IMR-90 (cell line): ENCODE measurements at regions not wholly inside any gene's neighbourhood (a gene's known extent, or its start where the extent isn't known, plus 50 kb on each side); places are given as distances from the start of the nearest gene placed in this dataset.
A peak's percentile ranks its signal among the peaks of the same experiment; 100 is the strongest.

Experiments used
- ATAC-seq: fragments of 200-7000 bp; cut with Tn5 transposase; 2 replicates; pipeline ENCODE4 v1.9.1; 2020; ENCODE audit warnings: low read depth, mild to moderate bottlenecking, moderate library complexity
- BruUV-seq: library from RNA; stranded (reverse); fragments of 400-500 nt; replicated peaks from 2 replicates; lab custom pipeline; 2021; lab: Mats Ljungman, UMichigan
- CTCF ChIA-PET: fragments of 300-600 bp; formaldehyde crosslinking; extraction: SDS; loops from one replicate; lab custom pipeline; 2021; ENCODE audit warnings: antibody characterized with exemption; lab: Yijun Ruan, JAX
- POLR2A ChIA-PET: fragments of 300-600 bp; sonication (Branson Sonifier 250); formaldehyde crosslinking; loops from one replicate; lab custom pipeline; 2022; ENCODE audit warnings: antibody characterized with exemption; ENCODE audit not compliant: unreplicated experiment; lab: Charles Lee
- DNase-seq: peaks from one replicate; pipeline ENCODE4 v3.0.0; 2013
- H2AFZ ChIP-seq: replicated peaks from 2 replicates; pipeline ENCODE3; 2013; ENCODE audit warnings: low read length, mild to moderate bottlenecking; ENCODE audit not compliant: poor library complexity
- H2AK5ac ChIP-seq: 2 replicates; pipeline ENCODE4 v1.6.1; 2013; ENCODE audit warnings: low read depth, low read length, inconsistent platforms
- H2AK9ac ChIP-seq: replicated peaks from 2 replicates; pipeline ENCODE3; 2013; ENCODE audit warnings: mild to moderate bottlenecking, low read depth, low read length, moderate library complexity; ENCODE audit not compliant: poor library complexity
- H2BK120ac ChIP-seq: 2 replicates; pipeline ENCODE4 v1.6.1; 2013; ENCODE audit warnings: low read depth, low read length, inconsistent platforms
- H2BK15ac ChIP-seq: 3 replicates; pipeline ENCODE4 v1.6.1; 2013; ENCODE audit warnings: low read depth, low read length, inconsistent platforms
- H2BK20ac ChIP-seq: 2 replicates; pipeline ENCODE4 v1.6.1; 2013; ENCODE audit warnings: low read depth, mild to moderate bottlenecking, inconsistent platforms, low read length, moderate library complexity
- H2BK5ac ChIP-seq: 2 replicates; pipeline ENCODE4 v1.6.1; 2013; ENCODE audit warnings: mild to moderate bottlenecking, low read depth, low read length, inconsistent platforms; ENCODE audit not compliant: poor library complexity, severe bottlenecking
- H3K14ac ChIP-seq: replicated peaks from 2 replicates; pipeline ENCODE4 v1.6.1; 2013; ENCODE audit warnings: low read depth, low read length, inconsistent platforms
- H3K18ac ChIP-seq: 2 replicates; pipeline ENCODE4 v1.6.1; 2013; ENCODE audit warnings: low read depth, low read length, control low read depth
- H3K23ac ChIP-seq: 2 replicates; pipeline ENCODE4 v1.6.1; 2013; ENCODE audit warnings: low read depth, low read length, inconsistent platforms
- H3K27ac ChIP-seq: 2 replicates; pipeline ENCODE4 v1.5.1; 2013; ENCODE audit warnings: mild to moderate bottlenecking, control low read depth, low read length; ENCODE audit not compliant: insufficient read depth
- H3K27me3 ChIP-seq: 2 replicates; pipeline ENCODE4 v1.6.1; 2013; ENCODE audit warnings: low read length; ENCODE audit not compliant: control insufficient read depth, insufficient read depth
- H3K36me3 ChIP-seq: 2 replicates; pipeline ENCODE4 v1.6.1; 2013; ENCODE audit warnings: low read length, mixed read lengths; ENCODE audit not compliant: control insufficient read depth, insufficient read depth
- H3K4ac ChIP-seq: 2 replicates; pipeline ENCODE4 v1.6.1; 2013; ENCODE audit warnings: low read depth, low read length, inconsistent platforms
- H3K4me1 ChIP-seq: 2 replicates; pipeline ENCODE4 v1.6.1; 2013; ENCODE audit warnings: low read length, mixed read lengths; ENCODE audit not compliant: control insufficient read depth, insufficient read depth
- H3K4me2 ChIP-seq: 2 replicates; pipeline ENCODE4 v1.6.1; 2013; ENCODE audit warnings: low read depth, mild to moderate bottlenecking, control low read depth, low read length, moderate library complexity
- H3K4me3 ChIP-seq: 2 replicates; pipeline ENCODE4 v1.5.1; 2013; ENCODE audit warnings: low read depth, mild to moderate bottlenecking, control low read depth, low read length, moderate library complexity; ENCODE audit not compliant: insufficient read depth
- H3K56ac ChIP-seq: 2 replicates; pipeline ENCODE4 v1.6.1; 2013; ENCODE audit warnings: low read length, inconsistent platforms; ENCODE audit not compliant: insufficient read depth; ENCODE audit errors: extremely low read depth
- H3K79me1 ChIP-seq, 2 experiments: 2 replicates each; pipeline ENCODE4 v1.6.1; 2013; ENCODE audit warnings: low read length in 2 of 2, inconsistent platforms in 1 of 2, low read depth in 1 of 2
- H3K9ac ChIP-seq: 2 replicates; pipeline ENCODE4 v1.6.1; 2013; ENCODE audit warnings: low read depth, low read length, control low read depth
- H3K9me1 ChIP-seq: 2 replicates; pipeline ENCODE4 v1.6.1; 2013; ENCODE audit warnings: low read length, inconsistent platforms; ENCODE audit not compliant: insufficient read depth
- H3K9me3 ChIP-seq: 2 replicates; pipeline ENCODE4 v1.6.1; 2013; ENCODE audit warnings: low read length; ENCODE audit not compliant: control insufficient read depth, insufficient read depth
- H4K20me1 ChIP-seq: 2 replicates; pipeline ENCODE4 v1.6.1; 2013; ENCODE audit warnings: low read length, inconsistent platforms; ENCODE audit not compliant: insufficient read depth
- H4K5ac ChIP-seq: 2 replicates; pipeline ENCODE4 v1.6.1; 2013; ENCODE audit warnings: mild to moderate bottlenecking, low read depth, low read length, control low read depth
- H4K8ac ChIP-seq, 2 experiments: 2 replicates each; pipeline ENCODE4 v1.6.1; 2013; ENCODE audit warnings: low read depth in 2 of 2, low read length in 2 of 2, control low read depth in 1 of 2, inconsistent platforms in 1 of 2
- H4K91ac ChIP-seq: 2 replicates; pipeline ENCODE4 v1.6.1; 2013; ENCODE audit warnings: low read depth, low read length, inconsistent platforms; ENCODE audit not compliant: insufficient read depth
- BHLHE40 ChIP-seq: fragments of 150-350 bp; IDR thresholded peaks from 2 replicates; pipeline ENCODE4 v1.6.1; 2016; ENCODE audit warnings: mild to moderate bottlenecking, low read depth, low read length
- CEBPB ChIP-seq: IDR thresholded peaks from 2 replicates; pipeline ENCODE4 v1.6.1; 2012; ENCODE audit warnings: low read depth, low read length, improper control_type of control experiment
- CHD1 ChIP-seq: IDR thresholded peaks from 2 replicates; pipeline ENCODE4 v1.6.1; 2012; ENCODE audit warnings: low read depth, low read length, improper control_type of control experiment
- CTCF ChIP-seq: conservative IDR thresholded peaks from 2 replicates; pipeline ENCODE4 v1.5.1; 2012; ENCODE audit warnings: mild to moderate bottlenecking, low read depth, low read length, improper control_type of control experiment
- ELK1 ChIP-seq: fragments of 150-350 bp; IDR thresholded peaks from 2 replicates; pipeline ENCODE4 v1.6.1; 2016; ENCODE audit warnings: low read depth, mild to moderate bottlenecking, low read length, moderate library complexity, borderline replicate concordance
- FOS ChIP-seq: fragments of 150-350 bp; IDR thresholded peaks from 2 replicates; pipeline ENCODE4 v1.6.1; 2016; ENCODE audit warnings: low read depth, low read length
- MAFK ChIP-seq: IDR thresholded peaks from 2 replicates; pipeline ENCODE4 v1.6.1; 2012; ENCODE audit warnings: low read depth, low read length, improper control_type of control experiment
- MAZ ChIP-seq: IDR thresholded peaks from 2 replicates; pipeline ENCODE4 v1.6.1; 2012; ENCODE audit warnings: low read depth, mild to moderate bottlenecking, low read length, improper control_type of control experiment, moderate library complexity, borderline replicate concordance
- MXI1 ChIP-seq: IDR thresholded peaks from 2 replicates; pipeline ENCODE4 v1.6.1; 2012; ENCODE audit warnings: low read depth, mild to moderate bottlenecking, low read length, moderate library complexity, borderline replicate concordance
- NFE2L2 ChIP-seq: fragments of 150-350 bp; IDR thresholded peaks from 2 replicates; pipeline ENCODE4 v1.6.1; 2016; ENCODE audit warnings: low read depth, mild to moderate bottlenecking, low read length
- POLR2A ChIP-seq: IDR thresholded peaks from 2 replicates; pipeline ENCODE4 v1.6.1; 2012; ENCODE audit warnings: mild to moderate bottlenecking, low read depth, low read length
- RAD21 ChIP-seq: IDR thresholded peaks from 2 replicates; pipeline ENCODE4 v1.6.1; 2012; ENCODE audit warnings: low read length, improper control_type of control experiment
- RCOR1 ChIP-seq: IDR thresholded peaks from 2 replicates; pipeline ENCODE4 v1.6.1; 2012; ENCODE audit warnings: mild to moderate bottlenecking, low read length, improper control_type of control experiment; ENCODE audit not compliant: insufficient replicate concordance
- RFX5 ChIP-seq: IDR thresholded peaks from 2 replicates; pipeline ENCODE4 v1.8.0; 2012; ENCODE audit warnings: low read depth, mild to moderate bottlenecking, low read length, moderate library complexity
- SMC3 ChIP-seq: fragments of 150-350 bp; IDR thresholded peaks from 2 replicates; pipeline ENCODE4 v1.6.1; 2016; ENCODE audit warnings: low read depth, mild to moderate bottlenecking, antibody characterized with exemption, low read length, moderate library complexity
- USF2 ChIP-seq: fragments of 150-350 bp; IDR thresholded peaks from 2 replicates; pipeline ENCODE4 v1.6.1; 2017; ENCODE audit warnings: mild to moderate bottlenecking, antibody characterized with exemption, low read length, low read depth
- WGBS, 2 experiments: methylation state at CpG; one replicate each; pipeline versions ENCODE4 v1.1.5 to v1.1.7; 2013; ENCODE audit warnings: missing lambda C conversion rate in 2 of 2; ENCODE audit not compliant: insufficient read length in 1 of 2; ENCODE audit errors: extremely low coverage in 2 of 2; 5-methylcytosine and 5-hydroxymethylcytosine counted together
- dilution Hi-C: fragments of 300-500 bp; cut with HindIII; formaldehyde crosslinking; loops from one replicate; pipeline ENCODE4 v1.14.3; 2018; ENCODE audit warnings: low sequenced_read_pairs; ENCODE audit not compliant: unreplicated experiment
- in situ Hi-C: fragments of 300-500 bp; cut with MboI; formaldehyde crosslinking; loops from 3 replicates; pipeline ENCODE4 v1.14.3; 2019; ENCODE audit warnings: low sequenced_read_pairs, inconsistent platforms, mixed read lengths
- intact Hi-C: fragments of 100-400 bp; cut with micrococcal nuclease; formaldehyde crosslinking; loops from 2 replicates; pipeline ENCODE4 v1.10.0; 2022

GRCh38 chr10:78218798-78219490, 185.3 kb downstream of the RPS24 start:
- no peak overlapping the region for H4K8ac ChIP-seq
- H4K91ac ChIP-seq = no peak overlapping the region
- H2AK5ac ChIP-seq = no peak overlapping the region
- no peak overlapping the region for H3K23ac ChIP-seq
- no peak overlapping the region for H2BK5ac ChIP-seq
- CTCF ChIA-PET = no interaction called here
- H3K9me1 ChIP-seq = peaks cover 17% of the 10 kb centered on the region
- peaks cover 10% of the 10 kb centered on the region for H3K4me1 ChIP-seq
- H2AK9ac ChIP-seq = no peak overlapping the region
- peak overlapping the region; percentile 29; the same call in 1 of the 3 replicates for H2BK15ac ChIP-seq
- H3K9me3 ChIP-seq = no peaks in the 10 kb centered on the region
- H3K4ac ChIP-seq = no peak overlapping the region
- H3K27ac ChIP-seq = no peak overlapping the region
- POLR2A ChIA-PET = no interaction called here
- no peak overlapping the region for H3K56ac ChIP-seq
- 78% methylated on average over 10 of the region's 15 CpGs; no CpG with 5 or more reads in 1 of the 2 experiments for WGBS, 2 experiments
- TF ChIP-seq MAZ (no peak), MXI1 (no peak), POLR2A (no peak), BHLHE40 (no peak), RFX5 (no peak), RCOR1 (no peak), FOS (no peak), CEBPB (no peak), MAFK (no peak), NFE2L2 (no peak), CTCF (no peak), RAD21 (no peak), CHD1 (no peak), USF2 (no peak), SMC3 (no peak), ELK1 (no peak)
- no peak overlapping the region for H3K9ac ChIP-seq
- H2BK20ac ChIP-seq = no peak overlapping the region
- intact Hi-C loops (loop anchor here (10.0 kb wide), 1 partner anchor 756 kb away; no protein-coding TSS in a partner anchor), in situ Hi-C loops (no loop called here), dilution Hi-C loops (no loop called here)
- no peaks in the 10 kb centered on the region for H3K27me3 ChIP-seq
- no peak overlapping the region for H3K4me3 ChIP-seq
- no peaks in the 10 kb centered on the region for H4K20me1 ChIP-seq
- no TSS peak for BruUV-seq
- no peak overlapping the region for H3K14ac ChIP-seq
- H4K5ac ChIP-seq = no peak overlapping the region
- no peaks in the 10 kb centered on the region for H3K36me3 ChIP-seq
- no peaks in the 10 kb centered on the region for H3K79me1 ChIP-seq
- no peak overlapping the region for H2AFZ ChIP-seq
- no peak overlapping the region for H3K4me2 ChIP-seq
- ATAC-seq = no peak
- H3K18ac ChIP-seq = no peak overlapping the region
- DNase-seq = no peak
- H2BK120ac ChIP-seq = no peak overlapping the region
